ENCODE measurements at regions not wholly inside any gene's neighbourhood (a gene's known extent, or its start where the extent isn't known, plus 50 kb on each side); places are given as distances from the start of the nearest gene placed in this dataset.

DNA sequence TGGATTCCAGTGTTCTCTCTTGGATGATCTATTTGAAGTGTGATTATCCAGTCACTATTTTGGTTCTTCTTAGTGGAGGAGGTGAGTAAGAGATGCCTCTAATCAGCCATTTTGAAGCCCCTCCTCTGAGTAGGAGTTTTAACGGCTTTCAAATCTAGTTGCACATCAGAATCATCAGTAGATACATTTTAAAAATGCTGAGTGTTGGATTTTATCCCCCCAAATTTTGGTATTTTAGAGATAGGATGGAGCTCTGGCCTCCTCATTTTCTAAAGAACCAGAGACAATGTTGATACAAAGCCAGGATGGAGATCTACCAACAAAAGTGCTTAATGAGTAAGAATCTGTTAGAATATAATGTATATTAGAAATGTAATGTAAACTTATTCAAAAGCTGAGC is 1061.0 kb upstream of the WWC1 start:
- DNase-seq = no peak
- Histone ChIP-seq H2AFZ (ENCODE audit: low read depth, low read length) (no peak overlapping the region), H2BK15ac (ENCODE audit: low read depth, poor library complexity, severe bottlenecking) (no peak overlapping the region), H2BK5ac (ENCODE audit: low read depth, low read length, poor library complexity, severe bottlenecking) (no peak overlapping the region), H3K4me1 (ENCODE audit: control insufficient read depth, insufficient read depth, low read depth, low read length) (no peaks in the 10 kb centered on the region), H2BK12ac (ENCODE audit: low read length in 2 of 2) (no peak overlapping the region), H3K9me3 (ENCODE audit: control insufficient read depth, low read length) (peaks cover 48% of the 10 kb centered on the region), H4K8ac (ENCODE audit: low read length) (no peak overlapping the region), H2AK5ac (ENCODE audit: low read length, severe bottlenecking) (no peak overlapping the region), H2BK120ac (ENCODE audit: low read depth, low read length) (no peak overlapping the region), H3K9ac (ENCODE audit: low read length) (no peak overlapping the region), H3K79me1 (replicated peaks; ENCODE audit: low read length, poor library complexity, severe bottlenecking) (no peaks in the 10 kb centered on the region), H3K27me3 (ENCODE audit: control insufficient read depth in 1 of 2, insufficient read depth in 1 of 2, low read length in 2 of 2) (no peaks in the 10 kb centered on the region), H3K4me3 (ENCODE audit: insufficient read depth in 1 of 2, low read depth in 1 of 2, low read length in 2 of 2) (no peak overlapping the region), H3K23ac (ENCODE audit: low read length in 2 of 2) (no peak overlapping the region), H3K4me2 (ENCODE audit: low read length, poor library complexity, severe bottlenecking) (no peak overlapping the region), H3K27ac (ENCODE audit: low read length, poor library complexity, severe bottlenecking) (no peak overlapping the region), H3K36me3 (ENCODE audit: control insufficient read depth in 1 of 2, insufficient read depth in 2 of 2, low read depth in 1 of 2, low read length in 2 of 2) (no peaks in the 10 kb centered on the region), H3K14ac (ENCODE audit: low read length in 2 of 2) (no peak overlapping the region), H4K91ac (ENCODE audit: low read length) (no peak overlapping the region), H3K4ac (ENCODE audit: low read depth in 1 of 2, low read length in 2 of 2) (no peak overlapping the region), H3K18ac (ENCODE audit: low read depth in 1 of 2, low read length in 2 of 2) (no peak overlapping the region)
- WGBS = no CpG with 5 or more reads among the region's 1 CpG

DNA sequence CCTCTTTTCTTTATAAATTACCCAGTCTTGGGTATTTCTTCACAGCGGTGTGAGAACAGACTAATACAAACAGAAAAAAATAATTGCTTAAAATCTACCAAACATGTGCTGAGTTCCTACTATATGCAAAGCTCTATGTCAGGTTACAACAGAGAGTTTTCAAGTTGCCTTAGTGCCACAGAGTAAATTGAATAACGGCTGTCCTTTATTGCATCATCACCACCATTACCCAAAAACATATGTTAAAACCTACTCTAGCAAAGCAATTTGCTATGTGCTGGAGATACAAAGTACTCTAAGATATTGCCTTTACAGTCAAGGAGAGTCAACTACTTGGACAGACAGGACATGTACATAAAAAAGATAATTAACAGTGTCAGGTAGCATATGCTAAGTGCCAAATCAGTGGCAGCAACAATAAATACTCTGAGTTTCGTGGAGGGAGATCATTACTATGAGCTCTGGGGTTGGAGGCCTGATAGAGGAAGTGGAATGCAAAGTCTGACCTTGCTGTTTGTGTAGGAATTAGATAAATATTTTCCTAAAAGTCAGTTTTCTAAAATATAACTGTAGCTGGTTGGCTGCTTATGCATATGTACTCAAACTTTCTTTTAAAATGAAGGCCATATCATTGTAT is 1058.7 kb upstream of the WWC1 start:
- WGBS = 70% methylated on average over 3 of the region's 3 CpGs
- Histone ChIP-seq H3K9ac (ENCODE audit: low read length) (no peak overlapping the region), H2AK5ac (ENCODE audit: low read length, severe bottlenecking) (no peak overlapping the region), H3K4me1 (ENCODE audit: control insufficient read depth, insufficient read depth, low read depth, low read length) (no peaks in the 10 kb centered on the region), H3K9me3 (ENCODE audit: control insufficient read depth, low read length) (peaks cover 32% of the 10 kb centered on the region), H3K4me3 (ENCODE audit: insufficient read depth in 1 of 2, low read depth in 1 of 2, low read length in 2 of 2) (no peak overlapping the region), H2BK120ac (ENCODE audit: low read depth, low read length) (no peak overlapping the region), H3K4ac (ENCODE audit: low read depth in 1 of 2, low read length in 2 of 2) (no peak overlapping the region), H2BK15ac (ENCODE audit: low read depth, poor library complexity, severe bottlenecking) (no peak overlapping the region), H4K8ac (ENCODE audit: low read length) (no peak overlapping the region), H3K14ac (ENCODE audit: low read length in 2 of 2) (no peak overlapping the region), H3K23ac (ENCODE audit: low read length in 2 of 2) (no peak overlapping the region), H3K4me2 (ENCODE audit: low read length, poor library complexity, severe bottlenecking) (no peak overlapping the region), H3K27me3 (ENCODE audit: control insufficient read depth in 1 of 2, insufficient read depth in 1 of 2, low read length in 2 of 2) (no peaks in the 10 kb centered on the region), H3K36me3 (ENCODE audit: control insufficient read depth in 1 of 2, insufficient read depth in 2 of 2, low read depth in 1 of 2, low read length in 2 of 2) (no peaks in the 10 kb centered on the region), H2BK12ac (ENCODE audit: low read length in 2 of 2) (no peak overlapping the region), H2BK5ac (ENCODE audit: low read depth, low read length, poor library complexity, severe bottlenecking) (no peak overlapping the region), H3K27ac (ENCODE audit: low read length, poor library complexity, severe bottlenecking) (no peak overlapping the region), H2AFZ (ENCODE audit: low read depth, low read length) (no peak overlapping the region), H4K91ac (ENCODE audit: low read length) (no peak overlapping the region), H3K79me1 (replicated peaks; ENCODE audit: low read length, poor library complexity, severe bottlenecking) (no peaks in the 10 kb centered on the region), H3K18ac (ENCODE audit: low read depth in 1 of 2, low read length in 2 of 2) (no peak overlapping the region)
- no peak for DNase-seq

DNA sequence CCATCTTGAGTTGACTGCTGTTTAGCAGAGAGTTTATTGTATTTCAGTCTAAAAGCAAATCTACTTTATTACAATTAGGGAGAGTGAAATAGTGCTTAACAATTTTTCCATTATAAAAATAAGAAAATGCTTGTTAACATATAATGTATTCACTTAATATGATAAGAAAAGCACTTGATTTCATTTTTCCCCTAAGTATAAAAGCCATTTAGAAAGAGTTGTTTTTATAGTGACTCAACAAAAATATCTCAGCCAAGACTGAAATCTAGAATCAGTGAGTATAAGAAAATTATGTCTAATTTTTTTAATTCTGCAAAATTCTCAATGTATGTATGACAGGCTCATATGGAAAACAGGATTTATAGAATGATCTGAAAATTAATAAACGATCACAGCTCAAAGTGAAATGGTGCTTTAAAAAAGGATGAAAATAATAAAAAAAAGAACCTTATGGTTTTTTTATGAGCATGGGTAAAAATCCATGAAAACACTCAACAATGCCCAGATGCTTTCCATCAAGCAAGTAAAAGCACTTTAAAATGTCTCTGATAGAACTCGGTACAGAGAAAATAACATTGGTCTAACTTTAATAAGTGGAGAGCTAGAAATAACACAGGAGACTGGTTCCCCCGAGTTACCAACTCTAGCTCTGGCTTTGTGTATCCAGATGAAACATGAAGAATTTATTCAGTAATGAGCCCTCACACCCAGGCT is 1057.8 kb upstream of the WWC1 start:
- H2AK5ac ChIP-seq (ENCODE audit: low read length, severe bottlenecking) = no peak overlapping the region
- H4K91ac ChIP-seq (ENCODE audit: low read length) = no peak overlapping the region
- no peak overlapping the region for H3K14ac ChIP-seq (ENCODE audit: low read length in 2 of 2)
- H3K4me1 ChIP-seq (ENCODE audit: control insufficient read depth, insufficient read depth, low read depth, low read length) = no peaks in the 10 kb centered on the region
- no peak overlapping the region for H3K4me2 ChIP-seq (ENCODE audit: low read length, poor library complexity, severe bottlenecking)
- no peak overlapping the region for H2BK5ac ChIP-seq (ENCODE audit: low read depth, low read length, poor library complexity, severe bottlenecking)
- no peak overlapping the region for H3K4ac ChIP-seq (ENCODE audit: low read depth in 1 of 2, low read length in 2 of 2)
- no peak overlapping the region for H2BK15ac ChIP-seq (ENCODE audit: low read depth, poor library complexity, severe bottlenecking)
- H3K23ac ChIP-seq (ENCODE audit: low read length in 2 of 2) = no peak overlapping the region
- H2BK12ac ChIP-seq (ENCODE audit: low read length in 2 of 2) = no peak overlapping the region
- H3K18ac ChIP-seq (ENCODE audit: low read depth in 1 of 2, low read length in 2 of 2) = no peak overlapping the region
- no peak for DNase-seq
- no peaks in the 10 kb centered on the region for H3K36me3 ChIP-seq (ENCODE audit: control insufficient read depth in 1 of 2, insufficient read depth in 2 of 2, low read depth in 1 of 2, low read length in 2 of 2)
- no peak overlapping the region for H3K4me3 ChIP-seq (ENCODE audit: insufficient read depth in 1 of 2, low read depth in 1 of 2, low read length in 2 of 2)
- no peak overlapping the region for H2BK120ac ChIP-seq (ENCODE audit: low read depth, low read length)
- peaks cover 27% of the 10 kb centered on the region for H3K9me3 ChIP-seq (ENCODE audit: control insufficient read depth, low read length)
- H3K27ac ChIP-seq (ENCODE audit: low read length, poor library complexity, severe bottlenecking) = no peak overlapping the region
- no peaks in the 10 kb centered on the region for H3K79me1 ChIP-seq (replicated peaks; ENCODE audit: low read length, poor library complexity, severe bottlenecking)
- no peak overlapping the region for H4K8ac ChIP-seq (ENCODE audit: low read length)
- H2AFZ ChIP-seq (ENCODE audit: low read depth, low read length) = no peak overlapping the region
- H3K9ac ChIP-seq (ENCODE audit: low read length) = no peak overlapping the region
- WGBS = 65% methylated on average over 3 of the region's 3 CpGs
- no peaks in the 10 kb centered on the region for H3K27me3 ChIP-seq (ENCODE audit: control insufficient read depth in 1 of 2, insufficient read depth in 1 of 2, low read length in 2 of 2)

DNA sequence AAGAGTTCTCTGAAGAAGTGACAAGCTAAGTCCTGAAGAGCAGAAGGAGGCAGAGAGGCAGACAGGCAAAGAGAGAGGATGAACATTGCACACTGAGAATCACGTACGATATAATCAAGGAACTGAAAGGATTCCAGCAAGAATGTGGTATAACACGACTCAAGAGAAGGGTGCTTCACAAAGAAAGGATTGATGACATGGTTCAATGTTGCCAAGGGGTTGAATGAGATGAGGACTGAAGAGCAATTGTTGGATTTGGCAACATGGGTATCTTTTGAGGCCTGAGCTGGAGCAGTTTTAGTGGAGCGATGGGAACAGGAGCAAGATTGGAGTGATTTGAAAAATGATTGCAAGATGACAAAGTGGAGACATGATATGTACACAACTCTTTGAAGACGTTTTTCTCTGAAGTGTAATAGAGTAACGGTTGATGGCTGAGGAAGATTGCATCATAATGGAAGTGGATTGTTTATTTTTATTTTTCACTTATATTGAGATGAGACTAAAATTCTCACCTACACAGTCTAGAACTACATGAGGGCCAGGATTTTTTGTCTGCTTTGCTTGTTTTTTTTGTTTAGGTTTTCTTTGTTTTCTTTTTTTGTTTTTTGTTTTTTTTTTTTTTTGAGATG is 1049.9 kb upstream of the WWC1 start:
- H3K9me3 ChIP-seq (ENCODE audit: control insufficient read depth, low read length) = no peaks in the 10 kb centered on the region
- H4K8ac ChIP-seq (ENCODE audit: low read length) = no peak overlapping the region
- H3K79me1 ChIP-seq (replicated peaks; ENCODE audit: low read length, poor library complexity, severe bottlenecking) = no peaks in the 10 kb centered on the region
- no peaks in the 10 kb centered on the region for H3K4me1 ChIP-seq (ENCODE audit: control insufficient read depth, insufficient read depth, low read depth, low read length)
- 91% methylated on average over 4 of the region's 6 CpGs for WGBS
- H3K23ac ChIP-seq (ENCODE audit: low read length in 2 of 2) = no peak overlapping the region
- H2BK12ac ChIP-seq (ENCODE audit: low read length in 2 of 2) = no peak overlapping the region
- H3K36me3 ChIP-seq (ENCODE audit: control insufficient read depth in 1 of 2, insufficient read depth in 2 of 2, low read depth in 1 of 2, low read length in 2 of 2) = no peaks in the 10 kb centered on the region
- H4K91ac ChIP-seq (ENCODE audit: low read length) = peak overlapping the region; percentile 39
- no peak overlapping the region for H3K4me3 ChIP-seq (ENCODE audit: insufficient read depth in 1 of 2, low read depth in 1 of 2, low read length in 2 of 2)
- H2BK5ac ChIP-seq (ENCODE audit: low read depth, low read length, poor library complexity, severe bottlenecking) = no peak overlapping the region
- no peak overlapping the region for H3K4me2 ChIP-seq (ENCODE audit: low read length, poor library complexity, severe bottlenecking)
- no peak overlapping the region for H2BK15ac ChIP-seq (ENCODE audit: low read depth, poor library complexity, severe bottlenecking)
- no peak overlapping the region for H2AFZ ChIP-seq (ENCODE audit: low read depth, low read length)
- no peak overlapping the region for H2BK120ac ChIP-seq (ENCODE audit: low read depth, low read length)
- no peak overlapping the region for H3K4ac ChIP-seq (ENCODE audit: low read depth in 1 of 2, low read length in 2 of 2)
- H3K18ac ChIP-seq (ENCODE audit: low read depth in 1 of 2, low read length in 2 of 2) = no peak overlapping the region
- no peak overlapping the region for H3K9ac ChIP-seq (ENCODE audit: low read length)
- no peak for DNase-seq
- H2AK5ac ChIP-seq (ENCODE audit: low read length, severe bottlenecking) = no peak overlapping the region
- no peaks in the 10 kb centered on the region for H3K27me3 ChIP-seq (ENCODE audit: control insufficient read depth in 1 of 2, insufficient read depth in 1 of 2, low read length in 2 of 2)
- no peak overlapping the region for H3K14ac ChIP-seq (ENCODE audit: low read length in 2 of 2)
- no peak overlapping the region for H3K27ac ChIP-seq (ENCODE audit: low read length, poor library complexity, severe bottlenecking)
